Calu3 (cell line): ENCODE measurements at regions not wholly inside any gene's neighbourhood (a gene's known extent, or its start where the extent isn't known, plus 50 kb on each side); places are given as distances from the start of the nearest gene placed in this dataset.

ENCODE experiments used
- BruUV-seq: library from RNA; stranded (reverse); fragments of 400-500 nt; replicated peaks from 2 replicates; lab custom pipeline; 2021; lab: Mats Ljungman, UMichigan
- CTCF ChIA-PET: fragments of 300-600 bp; sonication (Branson Sonifier 250); formaldehyde crosslinking; loops from one replicate; lab custom pipeline; 2022; ENCODE audit warnings: antibody characterized with exemption; lab: Charles Lee
- DNase-seq: peaks from one replicate; pipeline ENCODE4 v3.0.0; 2022
- H3K27ac Mint-ChIP-seq: one replicate; pipeline ENCODE4 v1.8.0; 2022; ENCODE audit warnings: mixed read lengths; ENCODE audit not compliant: unreplicated experiment
- H3K27me3 Mint-ChIP-seq: one replicate; pipeline ENCODE4 v1.8.0; 2022; ENCODE audit warnings: mixed read lengths; ENCODE audit not compliant: unreplicated experiment
- H3K36me3 Mint-ChIP-seq: one replicate; pipeline ENCODE4 v1.8.0; 2022; ENCODE audit warnings: mild to moderate bottlenecking, moderate library complexity, mixed read lengths; ENCODE audit not compliant: insufficient read depth, unreplicated experiment
- H3K4me1 Mint-ChIP-seq: one replicate; pipeline ENCODE4 v1.8.0; 2022; ENCODE audit warnings: mild to moderate bottlenecking, low read depth, mixed read lengths; ENCODE audit not compliant: unreplicated experiment
- H3K4me3 Mint-ChIP-seq: one replicate; pipeline ENCODE4 v1.8.0; 2022; ENCODE audit warnings: mild to moderate bottlenecking, low read depth, moderate library complexity, mixed read lengths; ENCODE audit not compliant: unreplicated experiment
- H3K9me3 Mint-ChIP-seq: one replicate; pipeline ENCODE4 v1.8.0; 2022; ENCODE audit warnings: low read depth, mixed read lengths; ENCODE audit not compliant: unreplicated experiment
- intact Hi-C: fragments of 100-400 bp; cut with micrococcal nuclease; formaldehyde crosslinking; loops from one replicate; pipeline ENCODE4 v1.10.0; 2022; ENCODE audit not compliant: unreplicated experiment
- TF ChIP-seq, protein P1 (sequence below): fragments of 200-600 bp; IDR thresholded peaks from one replicate; pipeline ENCODE4 v1.8.0; 2022; ENCODE audit warnings: antibody characterized with exemption; ENCODE audit not compliant: unreplicated experiment

GRCh38 chr13:22735011-22735995 is 445.5 kb upstream of the SGCG start:
- TF ChIP-seq, protein P1, sequence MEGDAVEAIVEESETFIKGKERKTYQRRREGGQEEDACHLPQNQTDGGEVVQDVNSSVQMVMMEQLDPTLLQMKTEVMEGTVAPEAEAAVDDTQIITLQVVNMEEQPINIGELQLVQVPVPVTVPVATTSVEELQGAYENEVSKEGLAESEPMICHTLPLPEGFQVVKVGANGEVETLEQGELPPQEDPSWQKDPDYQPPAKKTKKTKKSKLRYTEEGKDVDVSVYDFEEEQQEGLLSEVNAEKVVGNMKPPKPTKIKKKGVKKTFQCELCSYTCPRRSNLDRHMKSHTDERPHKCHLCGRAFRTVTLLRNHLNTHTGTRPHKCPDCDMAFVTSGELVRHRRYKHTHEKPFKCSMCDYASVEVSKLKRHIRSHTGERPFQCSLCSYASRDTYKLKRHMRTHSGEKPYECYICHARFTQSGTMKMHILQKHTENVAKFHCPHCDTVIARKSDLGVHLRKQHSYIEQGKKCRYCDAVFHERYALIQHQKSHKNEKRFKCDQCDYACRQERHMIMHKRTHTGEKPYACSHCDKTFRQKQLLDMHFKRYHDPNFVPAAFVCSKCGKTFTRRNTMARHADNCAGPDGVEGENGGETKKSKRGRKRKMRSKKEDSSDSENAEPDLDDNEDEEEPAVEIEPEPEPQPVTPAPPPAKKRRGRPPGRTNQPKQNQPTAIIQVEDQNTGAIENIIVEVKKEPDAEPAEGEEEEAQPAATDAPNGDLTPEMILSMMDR: no peak
- BruUV-seq: no TSS peak
- Mint-ChIP-seq H3K36me3 (no peaks in the 10 kb centered on the region), H3K9me3 (peaks cover 3% of the 10 kb centered on the region), H3K27me3 (no peaks in the 10 kb centered on the region), H3K4me3 (no peak overlapping the region), H3K27ac (no peak overlapping the region), H3K4me1 (no peaks in the 10 kb centered on the region)
- DNase-seq: no peak
- intact Hi-C loops: no loop called here
- CTCF ChIA-PET: no interaction called here

DNA sequence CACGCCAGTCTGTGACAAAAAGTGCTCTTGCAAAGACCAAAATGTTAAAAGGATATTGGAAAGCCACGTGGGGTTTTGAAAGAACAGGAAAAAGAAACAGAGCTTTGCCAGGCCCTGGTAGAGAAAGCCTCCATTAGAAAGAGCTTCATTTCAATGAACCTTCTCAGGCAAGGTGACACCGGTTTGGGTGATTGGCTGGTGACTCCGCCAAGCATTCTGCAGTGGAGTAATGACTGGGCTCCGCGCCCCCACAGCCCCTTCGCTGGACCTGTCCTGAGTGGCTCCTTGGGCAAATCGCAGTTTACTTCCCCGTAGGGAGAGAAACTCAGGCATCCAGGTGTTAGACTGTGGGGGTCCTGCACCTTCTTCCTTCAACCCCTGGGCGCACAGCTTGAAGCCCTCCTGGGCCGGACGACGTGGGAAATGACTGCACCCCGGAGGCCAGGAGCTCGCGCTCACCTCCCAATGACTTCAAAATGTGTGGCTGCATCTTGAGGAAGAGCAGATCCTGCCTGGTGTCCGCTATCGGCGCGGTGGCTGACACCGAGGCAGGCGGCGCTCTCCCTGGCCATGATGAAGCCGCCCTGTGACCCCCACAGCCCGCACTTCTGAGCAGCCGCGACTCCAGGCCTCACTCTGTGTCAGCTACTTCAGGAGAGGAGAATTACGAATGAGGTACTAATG is 444.6 kb upstream of the SGCG start:
- no peaks in the 10 kb centered on the region for H3K27me3 Mint-ChIP-seq
- CTCF ChIA-PET: no interaction called here
- DNase-seq: no peak
- no TSS peak for BruUV-seq
- no peaks in the 10 kb centered on the region for H3K4me1 Mint-ChIP-seq
- TF ChIP-seq, protein P1: no peak
- intact Hi-C loops: no loop called here
- no peak overlapping the region for H3K27ac Mint-ChIP-seq
- no peaks in the 10 kb centered on the region for H3K36me3 Mint-ChIP-seq
- H3K9me3 Mint-ChIP-seq: peaks cover 3% of the 10 kb centered on the region
- no peak overlapping the region for H3K4me3 Mint-ChIP-seq

- Mint-ChIP-seq H3K27me3 (no peaks in the 10 kb centered on the region), H3K4me1 (no peaks in the 10 kb centered on the region), H3K27ac (no peak overlapping the region), H3K9me3 (peaks cover 3% of the 10 kb centered on the region), H3K4me3 (no peak overlapping the region), H3K36me3 (no peaks in the 10 kb centered on the region)
- TF ChIP-seq, protein P1: no peak
- intact Hi-C loops: no loop called here
- no TSS peak for BruUV-seq
- no peak for DNase-seq
- CTCF ChIA-PET: no interaction called here
Observed at GRCh38 chr13:22736768-22737092, 444.0 kb upstream of the SGCG start.

DNA sequence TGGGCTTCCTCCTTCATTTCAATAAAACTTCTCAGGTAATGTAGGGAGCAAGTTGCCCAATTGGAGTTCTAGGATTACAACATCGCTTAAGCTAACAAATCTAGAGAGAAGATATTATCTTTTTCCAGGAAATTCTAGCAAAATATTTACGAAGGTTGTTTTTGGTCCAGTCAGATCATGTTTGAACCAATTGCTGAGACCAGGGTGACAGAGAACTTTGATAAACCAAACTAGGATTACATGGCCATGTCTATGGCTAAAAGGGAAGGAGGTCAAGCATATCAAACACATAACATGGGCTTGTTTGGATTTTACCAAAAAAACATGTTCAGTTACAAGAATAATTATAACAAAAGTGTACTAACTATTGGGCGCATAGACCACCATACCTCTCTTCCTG is 442.4 kb upstream of the SGCG start:
- Mint-ChIP-seq H3K36me3 (no peaks in the 10 kb centered on the region), H3K27me3 (no peaks in the 10 kb centered on the region), H3K4me3 (no peak overlapping the region), H3K27ac (no peak overlapping the region), H3K9me3 (no peaks in the 10 kb centered on the region), H3K4me1 (no peaks in the 10 kb centered on the region)
- intact Hi-C loops: no loop called here
- CTCF ChIA-PET: no interaction called here
- no peak for DNase-seq
- TF ChIP-seq, protein P1: no peak
- BruUV-seq: no TSS peak
